Upper lobe of left lung (tissue), 4 donors: ENCODE measurements at regions not wholly inside any gene's neighbourhood (a gene's known extent, or its start where the extent isn't known, plus 50 kb on each side); places are given as distances from the start of the nearest gene placed in this dataset.

Experiments used
- CTCF ChIP-seq, 6 experiments: fragments of 450-650 bp in 4 of 6; fragments of 200-600 bp in 2 of 6; sonication (generic) in 2 of 6; IDR thresholded peaks; one replicate each; pipeline ENCODE4 v1.5.1; 2016 to 2019; ENCODE audit warnings: antibody characterized with exemption in 6 of 6
- EP300 ChIP-seq, 4 donors: sonication (generic); formaldehyde crosslinking; IDR thresholded peaks; one replicate each; pipeline ENCODE4 v1.5.1; 2017; ENCODE audit warnings: antibody characterized with exemption in 4 of 4, control low read depth in 2 of 4
- POLR2A ChIP-seq, 4 donors: fragments of 450-650 bp; IDR thresholded peaks; one replicate each; pipeline ENCODE4 v1.5.1; 2016 to 2017; ENCODE audit warnings: antibody characterized with exemption in 4 of 4, mild to moderate bottlenecking in 2 of 4
- POLR2AphosphoS5 ChIP-seq, 2 donors: sonication (generic); formaldehyde crosslinking; IDR thresholded peaks; one replicate each; pipeline ENCODE4 v1.5.1; 2017; ENCODE audit warnings: antibody characterized with exemption in 2 of 2

DNA sequence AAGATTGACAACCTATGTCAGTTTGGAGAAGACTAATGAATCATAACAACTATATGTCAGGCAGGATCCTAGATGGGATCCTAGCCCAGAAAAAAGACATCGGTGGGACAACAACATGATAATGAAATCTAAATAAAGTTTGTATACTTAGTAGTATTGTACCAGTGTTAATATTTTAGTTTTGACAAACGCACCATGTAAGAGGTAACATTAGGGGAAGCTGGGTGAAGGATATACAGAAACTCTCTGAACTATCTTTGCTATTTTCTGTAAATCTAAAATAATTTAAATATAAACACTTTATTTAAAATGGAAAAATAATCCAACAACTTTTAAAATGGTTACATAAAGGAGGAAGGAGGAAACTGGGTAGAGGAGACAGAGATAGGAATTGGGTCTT lies 105.6 kb upstream of the AP1S2 start:
- no peak for TF ChIP-seq CTCF (IDR thresholded peaks at IDR 0.05)
- no peak for TF ChIP-seq EP300 (IDR thresholded peaks at IDR 0.05)
- no peak for TF ChIP-seq POLR2A (IDR thresholded peaks at IDR 0.05)
- TF ChIP-seq POLR2AphosphoS5 (IDR thresholded peaks at IDR 0.05) = no peak
